IMR-90 (cell line): ENCODE measurements at regions not wholly inside any gene's neighbourhood (a gene's known extent, or its start where the extent isn't known, plus 50 kb on each side); places are given as distances from the start of the nearest gene placed in this dataset.

Experiments used
- ATAC-seq: fragments of 200-7000 bp; cut with Tn5 transposase; 2 replicates; pipeline ENCODE4 v1.9.1; 2020; ENCODE audit warnings: low read depth, mild to moderate bottlenecking, moderate library complexity
- BruUV-seq: library from RNA; stranded (reverse); fragments of 400-500 nt; replicated peaks from 2 replicates; lab custom pipeline; 2021; lab: Mats Ljungman, UMichigan
- CTCF ChIA-PET: fragments of 300-600 bp; formaldehyde crosslinking; extraction: SDS; loops from one replicate; lab custom pipeline; 2021; ENCODE audit warnings: antibody characterized with exemption; lab: Yijun Ruan, JAX
- POLR2A ChIA-PET: fragments of 300-600 bp; sonication (Branson Sonifier 250); formaldehyde crosslinking; loops from one replicate; lab custom pipeline; 2022; ENCODE audit warnings: antibody characterized with exemption; ENCODE audit not compliant: unreplicated experiment; lab: Charles Lee
- DNase-seq: peaks from one replicate; pipeline ENCODE4 v3.0.0; 2013
- H2AFZ ChIP-seq: replicated peaks from 2 replicates; pipeline ENCODE3; 2013; ENCODE audit warnings: low read length, mild to moderate bottlenecking; ENCODE audit not compliant: poor library complexity
- H2AK5ac ChIP-seq: 2 replicates; pipeline ENCODE4 v1.6.1; 2013; ENCODE audit warnings: low read depth, low read length, inconsistent platforms
- H2AK9ac ChIP-seq: replicated peaks from 2 replicates; pipeline ENCODE3; 2013; ENCODE audit warnings: mild to moderate bottlenecking, low read depth, low read length, moderate library complexity; ENCODE audit not compliant: poor library complexity
- H2BK120ac ChIP-seq: 2 replicates; pipeline ENCODE4 v1.6.1; 2013; ENCODE audit warnings: low read depth, low read length, inconsistent platforms
- H2BK15ac ChIP-seq: 3 replicates; pipeline ENCODE4 v1.6.1; 2013; ENCODE audit warnings: low read depth, low read length, inconsistent platforms
- H2BK20ac ChIP-seq: 2 replicates; pipeline ENCODE4 v1.6.1; 2013; ENCODE audit warnings: low read depth, mild to moderate bottlenecking, inconsistent platforms, low read length, moderate library complexity
- H2BK5ac ChIP-seq: 2 replicates; pipeline ENCODE4 v1.6.1; 2013; ENCODE audit warnings: mild to moderate bottlenecking, low read depth, low read length, inconsistent platforms; ENCODE audit not compliant: poor library complexity, severe bottlenecking
- H3K14ac ChIP-seq: replicated peaks from 2 replicates; pipeline ENCODE4 v1.6.1; 2013; ENCODE audit warnings: low read depth, low read length, inconsistent platforms
- H3K18ac ChIP-seq: 2 replicates; pipeline ENCODE4 v1.6.1; 2013; ENCODE audit warnings: low read depth, low read length, control low read depth
- H3K23ac ChIP-seq: 2 replicates; pipeline ENCODE4 v1.6.1; 2013; ENCODE audit warnings: low read depth, low read length, inconsistent platforms
- H3K27ac ChIP-seq: 2 replicates; pipeline ENCODE4 v1.5.1; 2013; ENCODE audit warnings: mild to moderate bottlenecking, control low read depth, low read length; ENCODE audit not compliant: insufficient read depth
- H3K27me3 ChIP-seq: 2 replicates; pipeline ENCODE4 v1.6.1; 2013; ENCODE audit warnings: low read length; ENCODE audit not compliant: control insufficient read depth, insufficient read depth
- H3K36me3 ChIP-seq: 2 replicates; pipeline ENCODE4 v1.6.1; 2013; ENCODE audit warnings: low read length, mixed read lengths; ENCODE audit not compliant: control insufficient read depth, insufficient read depth
- H3K4ac ChIP-seq: 2 replicates; pipeline ENCODE4 v1.6.1; 2013; ENCODE audit warnings: low read depth, low read length, inconsistent platforms
- H3K4me1 ChIP-seq: 2 replicates; pipeline ENCODE4 v1.6.1; 2013; ENCODE audit warnings: low read length, mixed read lengths; ENCODE audit not compliant: control insufficient read depth, insufficient read depth
- H3K4me2 ChIP-seq: 2 replicates; pipeline ENCODE4 v1.6.1; 2013; ENCODE audit warnings: low read depth, mild to moderate bottlenecking, control low read depth, low read length, moderate library complexity
- H3K4me3 ChIP-seq: 2 replicates; pipeline ENCODE4 v1.5.1; 2013; ENCODE audit warnings: low read depth, mild to moderate bottlenecking, control low read depth, low read length, moderate library complexity; ENCODE audit not compliant: insufficient read depth
- H3K56ac ChIP-seq: 2 replicates; pipeline ENCODE4 v1.6.1; 2013; ENCODE audit warnings: low read length, inconsistent platforms; ENCODE audit not compliant: insufficient read depth; ENCODE audit errors: extremely low read depth
- H3K79me1 ChIP-seq, 2 experiments: 2 replicates each; pipeline ENCODE4 v1.6.1; 2013; ENCODE audit warnings: low read length in 2 of 2, inconsistent platforms in 1 of 2, low read depth in 1 of 2
- H3K9ac ChIP-seq: 2 replicates; pipeline ENCODE4 v1.6.1; 2013; ENCODE audit warnings: low read depth, low read length, control low read depth
- H3K9me1 ChIP-seq: 2 replicates; pipeline ENCODE4 v1.6.1; 2013; ENCODE audit warnings: low read length, inconsistent platforms; ENCODE audit not compliant: insufficient read depth
- H3K9me3 ChIP-seq: 2 replicates; pipeline ENCODE4 v1.6.1; 2013; ENCODE audit warnings: low read length; ENCODE audit not compliant: control insufficient read depth, insufficient read depth
- H4K20me1 ChIP-seq: 2 replicates; pipeline ENCODE4 v1.6.1; 2013; ENCODE audit warnings: low read length, inconsistent platforms; ENCODE audit not compliant: insufficient read depth
- H4K5ac ChIP-seq: 2 replicates; pipeline ENCODE4 v1.6.1; 2013; ENCODE audit warnings: mild to moderate bottlenecking, low read depth, low read length, control low read depth
- H4K8ac ChIP-seq, 2 experiments: 2 replicates each; pipeline ENCODE4 v1.6.1; 2013; ENCODE audit warnings: low read depth in 2 of 2, low read length in 2 of 2, control low read depth in 1 of 2, inconsistent platforms in 1 of 2
- H4K91ac ChIP-seq: 2 replicates; pipeline ENCODE4 v1.6.1; 2013; ENCODE audit warnings: low read depth, low read length, inconsistent platforms; ENCODE audit not compliant: insufficient read depth
- BHLHE40 ChIP-seq: fragments of 150-350 bp; IDR thresholded peaks from 2 replicates; pipeline ENCODE4 v1.6.1; 2016; ENCODE audit warnings: mild to moderate bottlenecking, low read depth, low read length
- FOS ChIP-seq: fragments of 150-350 bp; IDR thresholded peaks from 2 replicates; pipeline ENCODE4 v1.6.1; 2016; ENCODE audit warnings: low read depth, low read length
- MXI1 ChIP-seq: IDR thresholded peaks from 2 replicates; pipeline ENCODE4 v1.6.1; 2012; ENCODE audit warnings: low read depth, mild to moderate bottlenecking, low read length, moderate library complexity, borderline replicate concordance
- RAD21 ChIP-seq: IDR thresholded peaks from 2 replicates; pipeline ENCODE4 v1.6.1; 2012; ENCODE audit warnings: low read length, improper control_type of control experiment
- RCOR1 ChIP-seq: IDR thresholded peaks from 2 replicates; pipeline ENCODE4 v1.6.1; 2012; ENCODE audit warnings: mild to moderate bottlenecking, low read length, improper control_type of control experiment; ENCODE audit not compliant: insufficient replicate concordance
- RFX5 ChIP-seq: IDR thresholded peaks from 2 replicates; pipeline ENCODE4 v1.8.0; 2012; ENCODE audit warnings: low read depth, mild to moderate bottlenecking, low read length, moderate library complexity
- SMC3 ChIP-seq: fragments of 150-350 bp; IDR thresholded peaks from 2 replicates; pipeline ENCODE4 v1.6.1; 2016; ENCODE audit warnings: low read depth, mild to moderate bottlenecking, antibody characterized with exemption, low read length, moderate library complexity
- USF2 ChIP-seq: fragments of 150-350 bp; IDR thresholded peaks from 2 replicates; pipeline ENCODE4 v1.6.1; 2017; ENCODE audit warnings: mild to moderate bottlenecking, antibody characterized with exemption, low read length, low read depth
- WGBS, 2 experiments: methylation state at CpG; one replicate each; pipeline versions ENCODE4 v1.1.5 to v1.1.7; 2013; ENCODE audit warnings: missing lambda C conversion rate in 2 of 2; ENCODE audit not compliant: insufficient read length in 1 of 2; ENCODE audit errors: extremely low coverage in 2 of 2; 5-methylcytosine and 5-hydroxymethylcytosine counted together
- dilution Hi-C: fragments of 300-500 bp; cut with HindIII; formaldehyde crosslinking; loops from one replicate; pipeline ENCODE4 v1.14.3; 2018; ENCODE audit warnings: low sequenced_read_pairs; ENCODE audit not compliant: unreplicated experiment
- in situ Hi-C: fragments of 300-500 bp; cut with MboI; formaldehyde crosslinking; loops from 3 replicates; pipeline ENCODE4 v1.14.3; 2019; ENCODE audit warnings: low sequenced_read_pairs, inconsistent platforms, mixed read lengths
- intact Hi-C: fragments of 100-400 bp; cut with micrococcal nuclease; formaldehyde crosslinking; loops from 2 replicates; pipeline ENCODE4 v1.10.0; 2022

DNA sequence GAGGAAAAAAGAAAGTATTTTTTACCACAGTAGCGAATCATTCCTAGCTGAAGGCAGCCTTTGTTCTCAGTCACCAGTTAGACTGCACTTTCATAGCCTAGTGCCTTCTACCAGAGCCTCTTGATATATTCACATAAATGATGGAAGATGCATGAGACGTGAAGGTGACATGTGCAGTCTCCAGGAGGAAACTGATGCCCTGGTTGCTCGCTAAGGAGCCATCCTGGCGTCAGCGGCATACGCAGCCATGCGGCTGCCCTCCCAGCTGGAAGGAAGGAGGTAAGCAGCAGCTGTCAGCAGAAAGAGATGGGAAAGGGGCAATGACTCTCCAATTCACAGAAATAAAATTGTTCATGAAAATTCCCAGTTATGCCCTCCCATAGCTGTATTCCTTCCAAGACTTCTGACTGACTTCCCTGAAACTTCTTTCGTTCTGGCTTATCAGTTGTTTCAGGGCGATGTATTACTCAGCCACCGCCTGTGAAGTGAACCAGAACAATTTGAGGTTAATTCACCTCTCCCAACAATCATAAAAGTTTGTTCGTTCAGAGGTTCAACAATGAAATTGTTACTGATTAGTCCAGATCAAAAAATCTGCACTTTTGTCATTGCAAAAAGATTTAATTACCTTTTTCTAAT, 331.2 kb downstream of the NR2F1-AS1 start:
- Histone ChIP-seq H2AFZ (peak overlapping the region; percentile 86), H2BK5ac (peak overlapping the region; percentile 64), H4K8ac (peak overlapping the region; percentile 64 to 91), H4K5ac (peak overlapping the region; percentile 62), H3K4ac (peak overlapping the region; percentile 58), H2BK20ac (peak overlapping the region; percentile 77), H3K36me3 (no peaks in the 10 kb centered on the region), H3K14ac (peak overlapping the region; percentile 43), H3K4me2 (peak overlapping the region; percentile 99), H3K56ac (peak overlapping the region; percentile 74), H3K4me3 (peak overlapping the region; percentile 41), H4K91ac (peak overlapping the region; percentile 79), H3K23ac (peak overlapping the region; percentile 34), H2BK15ac (peak overlapping the region; percentile 67), H2AK5ac (peak overlapping the region; percentile 41; the same call in 1 of the 2 replicates), H3K9me1 (no peaks in the 10 kb centered on the region), H4K20me1 (no peaks in the 10 kb centered on the region), H2AK9ac (peak overlapping the region; percentile 62), H3K27me3 (no peaks in the 10 kb centered on the region), H3K18ac (peak overlapping the region; percentile 93), H3K27ac (peak overlapping the region; percentile 64), H3K4me1 (peaks cover 4% of the 10 kb centered on the region; the same call in 1 of the 2 replicates), H2BK120ac (peak overlapping the region; percentile 80), H3K9ac (peak overlapping the region; percentile 66), H3K79me1 (no peaks in the 10 kb centered on the region), H3K9me3 (no peaks in the 10 kb centered on the region)
- CTCF ChIA-PET, result no interaction called here
- intact Hi-C loops, result loop anchor here (2.0 to 10.0 kb wide), 4 partner anchors 57 to 565 kb away; no protein-coding TSS in a partner anchor
- DNase-seq, result peak; percentile 47
- POLR2A ChIA-PET, result no interaction called here
- WGBS, 2 experiments, result no CpG with 5 or more reads among the region's 11 CpGs
- BruUV-seq, result no TSS peak
- TF ChIP-seq BHLHE40 (no peak), RCOR1 (no peak), USF2 (no peak), RAD21 (no peak), MXI1 (0 out of 2 replicates have a peak, but pooled peaks have one; percentile 27), FOS (no peak), RFX5 (no peak), SMC3 (no peak)
- in situ Hi-C loops, result no loop called here
- dilution Hi-C loops, result no loop called here
- ATAC-seq, result peak; percentile 68
